ENCODE measurements at regions not wholly inside any gene's neighbourhood (a gene's known extent, or its start where the extent isn't known, plus 50 kb on each side); places are given as distances from the start of the nearest gene placed in this dataset.
"Not testable (repeated sequence)": the region's sequence is repeated elsewhere in the genome, so short reads cannot be mapped to it uniquely, and the experiment has no call there.

- no peak for DNase-seq
Observed at GRCh38 chrX:943035-943434, 269.4 kb downstream of the CRLF2 start.

DNA sequence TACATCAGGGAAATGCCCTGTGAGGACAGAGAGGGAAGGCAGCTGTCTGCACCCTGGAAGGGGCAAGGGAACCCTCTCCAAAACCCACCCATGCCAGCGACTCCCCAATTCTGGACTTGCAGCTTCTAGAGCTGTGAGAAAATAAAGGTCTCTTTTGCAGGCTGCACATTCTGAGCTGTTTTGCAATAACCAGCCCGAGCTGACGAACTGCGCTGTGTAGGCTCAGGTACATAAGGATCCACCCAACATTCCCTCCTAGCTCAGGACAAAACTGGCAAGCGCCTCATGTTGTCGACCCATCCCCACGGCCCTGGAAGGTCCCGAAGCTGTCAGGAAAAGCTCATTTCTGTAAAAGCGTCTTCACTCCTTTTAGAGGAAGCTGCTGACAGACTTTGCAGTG lies 271.8 kb downstream of the CRLF2 start:
- DNase-seq = no peak

- no peak for DNase-seq
Observed at GRCh38 chrX:936979-937769, 275.3 kb downstream of the CRLF2 start.

DNA sequence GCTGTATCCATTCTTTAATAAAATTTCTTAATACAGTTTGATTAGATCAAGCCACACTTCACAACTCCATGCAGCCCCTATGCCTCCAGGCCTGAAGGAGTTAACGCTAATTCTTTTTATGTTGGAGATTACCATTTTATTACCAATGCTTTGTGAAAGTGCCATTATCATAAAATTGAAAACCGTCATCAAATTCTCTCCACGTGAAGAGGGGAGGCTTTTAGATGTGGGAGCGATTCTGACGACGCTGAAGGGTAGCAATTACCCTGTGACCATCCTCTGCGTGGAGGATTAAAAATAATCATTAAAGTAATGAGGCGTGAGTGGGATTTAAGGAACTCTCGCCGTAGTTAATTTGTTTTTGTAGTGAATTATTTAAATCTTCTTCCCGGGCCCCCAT lies 278.8 kb downstream of the CRLF2 start:
- DNase-seq = no peak

DNA sequence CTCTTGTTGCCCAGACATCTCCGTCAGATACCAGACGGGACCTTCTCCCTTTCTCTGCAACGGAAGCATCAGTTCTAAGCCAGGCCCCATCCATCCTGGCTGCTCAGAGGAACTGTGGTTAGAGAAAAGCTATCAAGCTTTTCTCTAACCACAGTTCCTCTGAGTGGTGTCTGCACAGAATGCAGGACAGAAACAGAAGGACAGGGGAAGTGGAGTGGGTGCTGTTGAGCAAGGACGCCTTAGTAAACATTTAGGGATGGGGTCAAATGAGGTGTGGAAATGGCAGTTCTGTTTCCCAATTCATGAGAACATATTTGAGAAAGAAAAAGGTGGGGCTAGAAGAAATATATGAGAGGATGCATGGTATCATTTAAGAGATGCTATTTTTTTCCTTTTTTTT lies 283.8 kb downstream of the CRLF2 start:
- DNase-seq = no peak

DNA sequence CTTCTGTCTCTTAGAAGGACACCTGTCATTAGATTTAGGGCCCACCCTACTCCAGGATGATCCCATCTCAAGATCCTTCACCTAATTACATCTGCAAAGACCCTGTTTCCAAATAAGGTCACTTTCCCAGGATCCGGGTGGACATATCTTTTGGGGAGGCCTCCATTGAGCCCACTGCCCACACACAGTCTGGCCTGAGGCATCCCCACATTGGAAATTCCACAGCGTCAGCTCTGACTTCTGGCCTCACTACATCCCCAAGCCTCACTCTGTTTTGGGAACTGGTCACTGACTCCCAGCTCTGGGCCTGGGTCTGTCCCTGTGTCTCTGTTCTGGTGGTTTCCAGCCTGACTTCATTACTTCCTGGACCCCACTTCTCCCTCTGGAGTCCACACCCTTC lies 285.5 kb downstream of the CRLF2 start:
- no peak for DNase-seq

- no peak for DNase-seq
Observed at GRCh38 chrX:926070-926469, 286.4 kb downstream of the CRLF2 start.

DNA sequence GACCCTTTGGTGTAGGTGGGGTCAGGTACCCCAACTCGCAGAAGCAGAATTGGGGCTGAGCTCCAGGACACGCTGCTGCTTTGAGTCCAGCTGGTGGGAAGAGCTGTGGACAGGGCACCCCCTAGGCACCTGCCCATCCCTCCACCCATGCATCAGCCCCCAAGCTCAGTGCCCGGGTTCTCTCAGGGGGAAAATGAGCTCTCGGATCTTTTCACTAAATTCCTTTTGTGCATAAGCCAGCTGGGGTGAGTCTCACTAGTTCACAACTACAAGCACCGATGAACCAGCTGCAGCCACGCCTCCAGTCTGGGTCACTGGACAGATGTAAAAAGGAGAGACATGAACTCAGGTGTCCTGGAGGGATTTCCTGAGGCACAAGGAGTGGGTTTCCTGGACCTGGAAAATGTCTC lies 286.8 kb downstream of the CRLF2 start:
- DNase-seq = no peak

GRCh38 chrX:925094-925493 lies 287.4 kb downstream of the CRLF2 start:
- no peak for DNase-seq

DNA sequence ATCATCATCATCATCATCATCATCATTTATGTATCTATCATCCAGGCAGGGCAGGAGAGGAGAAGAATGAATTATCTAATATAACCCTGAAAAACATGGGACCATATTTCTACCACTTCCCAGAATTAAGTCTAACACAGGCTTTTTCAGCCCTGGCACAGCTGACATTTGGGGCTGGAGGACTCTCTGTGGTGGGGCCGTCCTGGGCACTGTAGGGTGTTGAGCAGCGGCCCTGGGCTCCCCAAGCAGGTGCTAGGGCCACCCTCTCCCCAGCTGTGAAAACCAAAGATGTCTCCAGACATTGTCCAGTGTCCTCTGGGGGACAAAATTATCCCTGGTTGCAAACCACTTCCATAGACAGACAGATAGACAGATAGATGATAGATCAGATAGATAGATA lies 288.4 kb downstream of the CRLF2 start:
- no peak for DNase-seq

- no peak for DNase-seq
Observed at GRCh38 chrX:920234-920799, 289.7 kb downstream of the SHOX start.

GRCh38 chrX:916230-916599 lies 285.6 kb downstream of the SHOX start:
- DNase-seq = no peak

DNA sequence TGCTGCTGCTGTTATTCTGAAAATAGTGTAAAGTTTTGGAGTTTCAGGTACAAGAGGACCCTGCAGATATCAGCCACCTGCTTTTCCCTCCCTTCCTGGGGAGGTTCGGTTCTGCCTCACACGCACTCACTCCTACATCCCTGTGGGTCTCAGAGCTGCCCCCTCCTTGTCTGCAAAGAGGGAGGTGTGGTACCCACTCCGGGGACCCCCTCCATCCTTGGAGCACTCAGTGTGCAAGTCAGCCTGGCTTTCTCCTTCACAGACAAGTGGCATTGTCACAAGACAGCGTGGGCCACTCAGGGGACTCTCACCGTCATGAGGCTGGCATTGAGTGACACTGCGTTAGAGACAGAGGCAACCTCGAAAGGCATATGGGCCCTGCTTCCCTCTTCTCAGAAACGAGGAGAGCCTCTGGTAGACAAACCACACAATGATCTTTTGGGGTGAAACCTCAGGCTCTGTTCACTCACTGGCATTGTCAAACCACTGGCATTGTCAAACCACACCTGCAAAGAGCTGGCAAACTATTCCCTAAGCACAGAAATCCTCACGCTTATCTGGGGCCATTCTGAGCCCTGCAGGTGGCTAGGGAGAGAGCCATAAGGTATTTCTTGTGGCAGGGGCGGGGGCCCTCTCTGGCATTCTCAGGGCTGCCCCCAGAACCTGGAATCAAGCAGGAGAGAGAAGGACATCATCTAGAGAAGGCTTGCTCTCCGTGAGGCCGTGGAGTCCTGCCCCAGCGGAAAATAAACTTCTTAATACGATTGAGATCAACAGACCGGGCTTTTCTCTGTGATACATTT lies 285.0 kb downstream of the SHOX start:
- no peak for DNase-seq

- no peak for DNase-seq
Observed at GRCh38 chrX:914206-914605, 283.6 kb downstream of the SHOX start.

DNA sequence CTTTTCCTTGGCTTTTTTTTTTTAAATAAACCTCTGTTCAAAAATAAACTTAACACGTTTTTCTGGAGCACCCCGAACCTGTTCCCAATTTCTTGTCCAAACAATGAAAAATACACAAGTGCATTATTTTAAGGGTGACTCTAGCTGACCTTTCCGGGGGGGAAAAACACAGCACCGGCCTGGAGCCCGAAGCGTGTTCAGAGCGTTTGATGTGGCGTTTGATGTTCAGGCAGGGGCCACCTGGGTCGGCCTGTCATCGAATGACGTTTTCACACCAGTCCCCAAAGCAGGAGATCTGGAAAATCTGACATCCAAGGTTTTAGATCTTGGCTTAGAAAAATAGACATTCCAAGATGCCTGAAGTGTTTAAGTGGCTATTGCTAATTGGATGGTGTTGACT lies 282.1 kb downstream of the SHOX start:
- DNase-seq = no peak

- not testable (repeated sequence) for DNase-seq
Observed at GRCh38 chrX:909068-909467, 278.5 kb downstream of the SHOX start.

DNA sequence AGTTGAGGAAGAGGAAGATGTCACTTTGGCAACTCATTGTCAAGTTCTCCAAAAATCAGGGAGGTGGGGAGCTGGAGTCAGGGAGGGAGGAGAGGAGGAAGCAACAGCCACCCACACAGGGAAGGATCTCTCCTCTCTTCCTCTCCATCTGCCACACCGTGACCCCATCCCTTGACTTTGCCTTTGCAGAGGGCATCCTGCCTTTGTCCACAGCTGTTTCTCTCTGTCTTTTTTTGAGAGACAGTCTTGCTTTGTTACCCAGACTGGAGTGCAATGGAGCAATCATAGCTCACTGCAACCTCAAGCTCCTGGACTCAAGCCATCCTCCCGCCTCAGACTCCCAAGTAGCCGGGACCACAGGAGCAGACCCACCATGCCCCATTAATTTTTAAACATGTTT lies 276.0 kb downstream of the SHOX start:
- no peak for DNase-seq

DNA sequence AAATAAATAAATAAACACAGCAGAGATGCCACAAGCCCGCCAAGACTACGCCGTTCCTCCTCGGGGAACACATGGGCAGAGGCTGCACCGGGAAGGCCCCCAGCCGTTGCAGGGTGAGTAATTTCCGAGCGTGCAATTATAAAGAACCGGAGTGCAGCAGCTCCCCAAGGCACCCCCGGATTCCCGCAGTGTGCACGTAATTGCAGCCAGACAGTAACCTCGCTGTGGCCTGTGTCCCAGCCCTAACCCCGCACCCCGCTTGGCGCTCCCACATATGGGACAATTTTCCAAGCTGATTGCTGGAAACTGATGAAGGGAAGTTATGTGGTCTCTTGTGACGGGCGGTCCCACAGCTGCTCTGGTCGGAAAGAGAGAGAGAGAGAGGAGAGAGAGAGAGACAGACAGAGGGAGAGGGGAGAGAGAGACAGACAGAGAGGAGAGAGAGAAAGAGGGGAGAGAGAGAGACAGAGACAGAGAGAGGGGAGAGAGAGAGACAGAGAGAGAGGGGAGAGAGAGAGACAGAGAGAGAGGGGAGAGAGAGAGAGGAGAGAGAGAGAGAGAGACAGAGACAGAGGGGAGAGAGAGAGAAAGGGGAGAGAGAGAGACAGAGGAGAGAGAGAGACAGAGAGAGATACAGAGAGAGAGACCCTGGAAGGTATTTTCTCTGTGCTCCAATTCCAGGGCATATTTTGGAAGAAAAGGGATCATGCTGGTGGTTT lies 275.4 kb downstream of the SHOX start:
- DNase-seq = no peak

- DNase-seq = no peak
Observed at GRCh38 chrX:903116-903515, 272.5 kb downstream of the SHOX start.

- DNase-seq = no peak
Observed at GRCh38 chrX:896256-896655, 265.7 kb downstream of the SHOX start.

DNA sequence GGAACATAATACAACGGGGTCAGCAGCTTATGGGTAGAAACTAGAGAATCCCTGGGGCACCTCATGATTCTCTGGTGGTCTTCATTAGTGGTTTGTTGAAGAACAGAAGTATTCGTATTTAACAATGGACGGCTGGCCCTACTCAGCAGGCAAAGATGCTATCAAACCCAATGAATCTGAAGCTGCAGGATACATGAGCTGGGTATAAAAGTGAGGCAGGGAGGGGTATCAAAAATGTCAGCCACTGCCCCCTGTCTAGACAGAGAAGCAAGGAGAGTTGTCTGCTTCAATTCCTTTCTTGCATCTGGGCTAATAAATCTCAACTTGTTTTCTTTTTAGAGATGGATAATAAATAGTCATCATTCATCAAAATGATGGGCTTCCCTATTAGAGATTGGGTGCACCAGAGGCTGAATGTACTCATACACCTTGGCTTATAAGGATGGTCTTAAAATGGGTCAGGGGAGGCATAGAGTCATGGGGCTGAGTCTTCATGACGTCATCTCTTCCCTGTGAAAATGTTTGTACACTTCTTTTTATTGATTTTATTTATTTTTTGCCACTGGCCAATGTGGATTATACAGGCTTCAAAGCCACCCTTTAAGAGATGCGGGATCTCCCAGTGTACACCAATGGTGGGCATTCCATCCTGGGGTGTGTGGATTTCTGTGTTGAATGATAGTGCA lies 259.5 kb downstream of the SHOX start:
- no peak for DNase-seq

DNA sequence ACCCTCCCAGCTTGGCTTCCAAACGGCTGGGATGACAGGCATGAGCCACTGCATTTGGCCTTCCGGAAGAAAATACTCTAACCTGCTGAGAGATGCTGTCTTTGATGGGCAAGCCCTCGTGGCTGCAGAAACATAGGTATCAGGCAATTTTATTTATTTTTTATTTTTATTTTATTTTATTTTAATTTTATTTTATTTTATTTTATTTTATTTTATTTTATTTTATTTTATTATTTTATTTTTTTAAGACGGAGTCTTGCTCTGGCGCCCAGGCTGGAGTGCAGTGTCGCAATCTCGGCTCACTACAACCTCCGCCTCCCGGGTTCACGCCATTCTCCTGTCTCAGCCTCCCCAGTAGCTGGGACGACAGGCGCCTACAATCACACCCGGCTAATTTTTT lies 257.1 kb downstream of the SHOX start:
- not testable (repeated sequence) for DNase-seq

DNA sequence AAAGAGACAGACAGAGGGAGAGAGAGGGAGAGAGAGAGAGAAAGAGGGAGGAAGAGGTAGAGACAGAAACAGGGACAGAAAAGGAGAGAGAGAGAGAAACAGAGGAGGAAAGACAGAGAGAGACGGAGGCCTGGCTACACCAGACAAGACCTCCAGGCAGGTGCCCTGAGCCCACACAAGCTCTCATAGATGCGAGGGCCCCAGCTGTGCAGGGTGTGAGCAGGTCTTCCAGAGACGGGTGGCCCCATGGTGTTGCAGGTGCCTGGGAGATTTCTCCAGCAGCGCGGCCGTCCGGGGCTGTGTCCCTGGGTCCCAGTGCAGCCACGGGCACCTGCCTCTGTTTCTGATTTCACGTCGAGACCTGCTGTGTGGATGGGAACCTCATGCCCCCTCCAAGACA lies 253.0 kb downstream of the SHOX start:
- no peak for DNase-seq
